Amniotic epithelial cell (primary cell): ENCODE measurements at regions not wholly inside any gene's neighbourhood (a gene's known extent, or its start where the extent isn't known, plus 50 kb on each side); places are given as distances from the start of the nearest gene placed in this dataset.
"Not testable (repeated sequence)": the region's sequence is repeated elsewhere in the genome, so short reads cannot be mapped to it uniquely, and the experiment has no call there.

Experiments
- DNase-seq: peaks from one replicate; pipeline ENCODE4 v3.0.0-alpha.2; 2010; ENCODE audit warnings: low read depth

DNA sequence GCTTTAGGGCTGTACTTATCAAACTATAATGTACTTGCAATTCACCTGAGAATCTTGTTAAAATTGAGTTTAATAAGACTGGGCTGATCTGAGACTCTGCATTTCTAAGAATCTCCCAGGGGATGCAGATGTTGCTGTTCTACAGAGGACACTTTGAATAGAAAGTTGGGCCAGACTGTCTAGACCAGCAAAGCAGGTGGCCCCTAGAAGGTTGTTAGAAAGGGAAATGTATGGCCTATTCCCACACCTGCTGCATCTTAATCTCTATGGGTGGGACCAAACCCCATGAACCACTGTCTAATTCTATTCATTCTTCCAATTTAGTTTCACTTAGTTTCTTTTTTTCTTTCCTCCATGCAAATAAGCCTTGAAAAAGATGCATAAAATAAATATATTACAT lies 413.2 kb upstream of the TECRL start:
- no peak for DNase-seq

- no peak for DNase-seq
Measured at GRCh38 chr4:64821219-64821976, 412.1 kb upstream of the TECRL start.

DNA sequence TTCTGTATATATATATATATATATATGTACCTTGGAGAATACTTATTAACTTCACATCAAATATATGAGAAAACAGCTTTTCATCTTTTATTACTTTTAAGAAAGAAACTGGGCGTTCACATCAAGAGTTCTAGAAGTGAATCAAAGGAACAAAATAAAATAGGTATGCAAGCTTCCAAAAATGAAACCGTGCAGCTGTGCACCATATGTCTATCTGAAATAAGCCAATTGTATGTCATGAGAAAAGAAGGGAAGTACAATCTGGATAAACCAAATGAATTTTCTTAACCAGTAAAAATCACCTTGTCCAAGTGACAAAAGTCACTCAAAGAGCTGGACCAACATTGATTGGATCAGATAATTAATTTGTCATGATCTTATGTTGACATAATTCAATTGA lies 405.4 kb upstream of the TECRL start:
- no peak for DNase-seq

DNA sequence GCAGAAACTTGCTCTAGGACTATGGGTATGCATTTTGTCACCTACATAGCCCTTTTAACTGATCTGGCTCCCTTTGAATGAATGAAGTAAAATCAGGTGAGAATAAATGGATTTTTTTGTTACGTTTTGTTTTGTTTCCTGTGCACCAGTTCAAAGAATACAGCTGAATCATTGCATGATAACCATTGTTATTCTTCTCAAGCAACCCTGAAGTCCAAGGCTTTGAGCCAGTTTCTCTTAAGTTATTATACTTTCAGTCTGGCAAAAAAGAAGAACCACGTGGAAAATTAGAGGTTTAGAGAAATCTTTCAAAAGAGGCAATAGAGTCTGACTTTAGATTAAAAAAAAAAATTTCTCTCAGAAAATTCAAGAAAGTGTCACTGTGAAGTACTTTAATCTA lies 398.6 kb upstream of the TECRL start:
- no peak for DNase-seq

- DNase-seq = no peak
Measured at GRCh38 chr4:64799751-64800150, 390.5 kb upstream of the TECRL start.

DNA sequence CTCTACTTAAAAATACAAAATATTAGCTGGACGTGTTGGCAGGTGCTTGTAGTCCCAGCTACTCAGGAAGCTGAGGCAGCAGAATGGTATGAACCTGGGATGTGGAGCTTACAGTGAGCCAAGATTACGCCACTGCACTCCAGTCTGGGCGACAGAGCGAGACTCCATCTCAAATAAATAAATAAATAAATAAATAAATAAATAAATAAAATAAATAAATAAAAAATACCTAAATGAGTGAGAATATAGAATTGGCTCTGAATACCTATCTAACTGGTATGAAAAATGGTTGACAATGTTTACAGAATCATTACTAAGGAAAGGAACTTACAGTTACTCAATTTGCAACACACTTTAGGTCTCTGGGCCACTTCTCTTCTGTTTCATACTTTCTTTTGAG lies 389.6 kb upstream of the TECRL start:
- DNase-seq = not testable (repeated sequence)

DNA sequence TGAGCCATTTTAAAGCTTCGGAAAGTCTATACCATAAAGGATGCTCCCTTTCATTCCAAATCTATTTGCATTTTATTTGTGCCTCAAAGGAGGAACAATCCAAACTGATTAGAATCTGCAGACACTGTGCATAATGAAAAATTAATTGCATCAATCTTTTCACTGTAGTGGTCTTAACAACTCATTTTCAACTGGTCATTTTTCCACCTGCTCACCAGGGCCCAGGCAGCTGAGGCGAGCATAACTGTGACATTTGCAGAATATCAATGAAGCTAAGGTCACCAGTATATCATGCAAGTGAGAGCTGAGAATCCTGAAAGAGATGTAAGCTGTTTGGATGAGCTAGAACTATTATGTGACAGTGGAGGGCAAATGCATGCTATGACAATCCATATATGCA lies 387.3 kb upstream of the TECRL start:
- DNase-seq = no peak

GRCh38 chr4:64784125-64784524 lies 374.9 kb upstream of the TECRL start:
- DNase-seq = peak; percentile 59

GRCh38 chr4:64781737-64782326 lies 372.6 kb upstream of the TECRL start:
- peak; percentile 26 for DNase-seq

GRCh38 chr4:64780664-64781063 lies 371.4 kb upstream of the TECRL start:
- no peak for DNase-seq

- DNase-seq = no peak
Measured at GRCh38 chr4:64777286-64777685, 368.0 kb upstream of the TECRL start.

DNA sequence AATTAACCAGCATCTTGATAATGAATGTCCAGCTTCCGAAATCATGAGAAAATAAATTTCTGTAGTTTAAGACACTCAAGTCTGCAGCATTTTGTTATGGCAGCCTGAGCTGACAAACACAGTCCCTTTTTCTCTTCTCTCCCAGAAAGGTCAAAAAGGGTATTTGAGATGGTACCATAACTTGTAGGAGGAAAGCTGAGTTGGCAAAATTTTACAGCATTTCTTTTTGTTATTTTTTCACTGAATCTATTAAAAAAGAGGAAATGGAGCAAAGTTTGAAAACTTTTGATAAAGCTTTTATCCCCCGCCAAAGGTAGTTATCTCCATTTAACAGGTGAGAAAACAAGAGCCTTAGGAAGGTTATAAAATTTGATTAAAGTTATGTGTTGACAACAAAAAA lies 367.6 kb upstream of the TECRL start:
- DNase-seq = no peak

- no peak for DNase-seq
Measured at GRCh38 chr4:64774626-64775025, 365.4 kb upstream of the TECRL start.

GRCh38 chr4:64771149-64771548 lies 361.9 kb upstream of the TECRL start:
- DNase-seq = no peak

GRCh38 chr4:64767547-64767946 lies 358.3 kb upstream of the TECRL start:
- no peak for DNase-seq

DNA sequence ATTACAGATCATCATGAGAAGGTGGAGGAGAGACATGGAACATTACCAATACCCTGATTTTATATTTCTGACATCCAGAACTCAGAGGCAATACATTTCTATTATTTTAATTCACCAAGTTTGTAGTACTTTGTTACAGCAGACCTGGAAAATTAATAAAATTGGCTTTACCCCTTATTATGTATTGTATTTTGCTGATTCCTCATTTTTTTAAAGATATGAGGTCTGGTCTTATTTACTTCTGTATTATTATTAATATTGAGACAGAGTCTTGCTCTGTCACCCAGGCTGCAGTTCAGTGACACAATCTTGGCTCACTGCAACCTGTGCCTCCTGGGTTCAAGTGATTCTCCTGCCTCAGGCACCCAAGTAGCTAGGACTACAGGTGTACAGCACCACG lies 357.3 kb upstream of the TECRL start:
- DNase-seq = no peak

GRCh38 chr4:64756016-64756415 lies 346.8 kb upstream of the TECRL start:
- DNase-seq = peak; percentile 75

- DNase-seq = no peak
Measured at GRCh38 chr4:64747919-64748715, 338.9 kb upstream of the TECRL start.

GRCh38 chr4:64738240-64738639 lies 329.0 kb upstream of the TECRL start:
- DNase-seq = no peak

DNA sequence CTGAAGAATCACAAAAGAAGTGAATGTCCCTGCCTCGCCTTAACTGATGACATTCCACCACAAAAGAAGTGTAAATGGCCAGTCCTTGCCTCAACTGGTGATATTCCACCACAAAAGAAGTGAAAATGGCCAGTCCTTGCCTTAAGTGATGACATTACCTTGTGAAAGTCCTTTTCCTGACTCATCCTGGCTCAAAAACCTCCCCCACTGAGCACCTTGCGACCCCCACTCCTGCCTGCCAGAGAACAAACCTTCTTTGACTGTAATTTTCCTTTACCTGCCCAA lies 328.5 kb upstream of the TECRL start:
- DNase-seq = not testable (repeated sequence)

- no peak for DNase-seq
Measured at GRCh38 chr4:64737026-64737853, 328.0 kb upstream of the TECRL start.

GRCh38 chr4:64729561-64729960 lies 320.3 kb upstream of the TECRL start:
- no peak for DNase-seq

GRCh38 chr4:64727960-64728359 lies 318.7 kb upstream of the TECRL start:
- no peak for DNase-seq
